Glutamatergic neuron (in vitro differentiated cells): ENCODE measurements at regions not wholly inside any gene's neighbourhood (a gene's known extent, or its start where the extent isn't known, plus 50 kb on each side); places are given as distances from the start of the nearest gene placed in this dataset.

Source experiments
- DNase-seq: peaks from one replicate; pipeline ENCODE4 v3.0.0; 2022
- H3K27ac Mint-ChIP-seq: one replicate; pipeline ENCODE4 v1.8.0; 2020; ENCODE audit warnings: mild to moderate bottlenecking, mixed read lengths, inconsistent platforms; ENCODE audit not compliant: unreplicated experiment
- H3K27me3 Mint-ChIP-seq: one replicate; pipeline ENCODE4 v1.8.0; 2020; ENCODE audit warnings: mild to moderate bottlenecking, moderate library complexity, mixed read lengths, inconsistent platforms; ENCODE audit not compliant: unreplicated experiment
- H3K36me3 Mint-ChIP-seq: one replicate; pipeline ENCODE4 v1.8.0; 2020; ENCODE audit warnings: mild to moderate bottlenecking, mixed read lengths, inconsistent platforms; ENCODE audit not compliant: unreplicated experiment
- H3K4me1 Mint-ChIP-seq: one replicate; pipeline ENCODE4 v1.8.0; 2020; ENCODE audit warnings: mild to moderate bottlenecking, low read depth, mixed read lengths, inconsistent platforms; ENCODE audit not compliant: unreplicated experiment
- H3K4me3 Mint-ChIP-seq: one replicate; pipeline ENCODE4 v1.8.0; 2020; ENCODE audit warnings: mild to moderate bottlenecking, mixed read lengths, inconsistent platforms; ENCODE audit not compliant: unreplicated experiment
- H3K9me3 Mint-ChIP-seq: one replicate; pipeline ENCODE4 v1.8.0; 2020; ENCODE audit warnings: mild to moderate bottlenecking, moderate library complexity, mixed read lengths, inconsistent platforms; ENCODE audit not compliant: unreplicated experiment
- TF ChIP-seq, protein P1 (sequence below): fragments of 200-600 bp; sonication (generic); IDR thresholded peaks from one replicate; pipeline ENCODE4 v1.5.0; 2021; ENCODE audit not compliant: partially characterized antibody, unreplicated experiment

DNA sequence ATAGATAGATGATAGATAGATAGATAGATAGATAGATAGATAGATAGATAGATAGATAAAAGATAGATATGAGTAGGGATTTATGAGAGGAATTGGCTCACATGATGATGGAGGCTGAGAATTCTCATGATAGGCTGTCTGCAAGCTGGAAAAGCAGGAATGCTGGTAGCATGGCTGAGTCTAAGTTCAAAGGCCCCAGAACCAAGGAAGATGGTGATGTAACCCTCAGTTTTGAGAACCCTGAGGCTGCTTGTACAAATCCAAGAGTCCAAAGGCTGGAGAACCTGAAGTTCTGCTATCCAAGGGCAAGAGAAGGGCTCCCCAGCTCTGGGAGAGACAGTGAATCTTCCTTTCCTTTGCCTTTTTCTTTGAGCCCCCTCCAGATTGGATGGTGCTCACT, 210.8 kb downstream of the RFPL4B start:
- Mint-ChIP-seq H3K36me3 (no peaks in the 10 kb centered on the region), H3K4me3 (no peak overlapping the region), H3K27ac (no peak overlapping the region), H3K9me3 (no peaks in the 10 kb centered on the region), H3K4me1 (no peaks in the 10 kb centered on the region), H3K27me3 (no peaks in the 10 kb centered on the region)
- DNase-seq: no peak
- TF ChIP-seq, protein P1, sequence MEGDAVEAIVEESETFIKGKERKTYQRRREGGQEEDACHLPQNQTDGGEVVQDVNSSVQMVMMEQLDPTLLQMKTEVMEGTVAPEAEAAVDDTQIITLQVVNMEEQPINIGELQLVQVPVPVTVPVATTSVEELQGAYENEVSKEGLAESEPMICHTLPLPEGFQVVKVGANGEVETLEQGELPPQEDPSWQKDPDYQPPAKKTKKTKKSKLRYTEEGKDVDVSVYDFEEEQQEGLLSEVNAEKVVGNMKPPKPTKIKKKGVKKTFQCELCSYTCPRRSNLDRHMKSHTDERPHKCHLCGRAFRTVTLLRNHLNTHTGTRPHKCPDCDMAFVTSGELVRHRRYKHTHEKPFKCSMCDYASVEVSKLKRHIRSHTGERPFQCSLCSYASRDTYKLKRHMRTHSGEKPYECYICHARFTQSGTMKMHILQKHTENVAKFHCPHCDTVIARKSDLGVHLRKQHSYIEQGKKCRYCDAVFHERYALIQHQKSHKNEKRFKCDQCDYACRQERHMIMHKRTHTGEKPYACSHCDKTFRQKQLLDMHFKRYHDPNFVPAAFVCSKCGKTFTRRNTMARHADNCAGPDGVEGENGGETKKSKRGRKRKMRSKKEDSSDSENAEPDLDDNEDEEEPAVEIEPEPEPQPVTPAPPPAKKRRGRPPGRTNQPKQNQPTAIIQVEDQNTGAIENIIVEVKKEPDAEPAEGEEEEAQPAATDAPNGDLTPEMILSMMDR: no peak

GRCh38 chr6:112560651-112561050, 213.5 kb downstream of the RFPL4B start:
- H3K9me3 Mint-ChIP-seq: no peaks in the 10 kb centered on the region
- H3K27ac Mint-ChIP-seq: no peak overlapping the region
- TF ChIP-seq, protein P1: no peak
- no peak for DNase-seq
- H3K4me1 Mint-ChIP-seq: no peaks in the 10 kb centered on the region
- H3K36me3 Mint-ChIP-seq: no peaks in the 10 kb centered on the region
- H3K27me3 Mint-ChIP-seq: no peaks in the 10 kb centered on the region
- no peak overlapping the region for H3K4me3 Mint-ChIP-seq

DNA sequence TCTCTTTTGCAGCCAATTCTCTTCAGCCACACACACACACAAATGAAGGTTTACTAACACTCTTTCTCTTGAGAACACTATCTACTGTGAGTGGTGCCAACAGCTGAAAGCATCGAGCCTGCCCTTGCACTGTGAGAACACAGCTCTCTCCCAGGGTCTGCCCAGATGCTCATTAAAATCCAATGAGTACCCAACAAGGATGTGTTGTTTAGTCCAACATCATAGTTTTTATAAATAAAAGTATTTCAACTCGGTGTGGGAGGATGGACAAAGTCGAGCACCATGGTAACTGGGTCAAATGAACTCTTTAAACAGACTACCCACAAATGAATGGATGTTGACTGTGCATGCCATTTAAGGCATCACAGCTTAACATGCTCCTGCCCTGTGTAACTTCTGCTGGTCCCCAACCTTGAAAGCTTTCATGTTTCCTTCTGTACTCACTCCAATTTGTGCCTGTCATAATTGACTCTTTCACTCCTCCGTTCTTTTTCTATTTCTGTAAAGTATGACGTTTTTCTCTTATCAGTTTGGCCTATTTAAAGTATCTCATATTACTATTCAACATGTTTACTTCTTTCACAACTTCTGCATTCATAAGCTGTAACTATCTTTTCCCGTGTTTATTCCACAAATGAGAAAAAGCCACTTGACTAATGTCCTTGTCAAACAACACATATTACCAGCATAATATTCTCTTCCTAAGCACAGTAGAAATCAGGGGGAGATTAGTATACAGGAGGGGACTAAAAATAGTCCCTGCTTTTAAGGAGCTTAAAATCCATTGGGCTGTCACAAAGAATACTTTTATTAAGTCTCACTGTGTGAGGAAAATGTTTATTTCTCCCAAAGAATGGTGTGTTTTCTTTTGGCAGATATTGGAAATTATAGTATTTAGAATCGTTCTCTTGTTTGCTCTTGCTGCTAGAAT, 215.4 kb downstream of the RFPL4B start:
- H3K4me3 Mint-ChIP-seq: no peak overlapping the region
- DNase-seq: no peak
- no peaks in the 10 kb centered on the region for H3K9me3 Mint-ChIP-seq
- H3K4me1 Mint-ChIP-seq: no peaks in the 10 kb centered on the region
- no peak overlapping the region for H3K27ac Mint-ChIP-seq
- H3K36me3 Mint-ChIP-seq: no peaks in the 10 kb centered on the region
- TF ChIP-seq, protein P1: no peak
- H3K27me3 Mint-ChIP-seq: no peaks in the 10 kb centered on the region

DNA sequence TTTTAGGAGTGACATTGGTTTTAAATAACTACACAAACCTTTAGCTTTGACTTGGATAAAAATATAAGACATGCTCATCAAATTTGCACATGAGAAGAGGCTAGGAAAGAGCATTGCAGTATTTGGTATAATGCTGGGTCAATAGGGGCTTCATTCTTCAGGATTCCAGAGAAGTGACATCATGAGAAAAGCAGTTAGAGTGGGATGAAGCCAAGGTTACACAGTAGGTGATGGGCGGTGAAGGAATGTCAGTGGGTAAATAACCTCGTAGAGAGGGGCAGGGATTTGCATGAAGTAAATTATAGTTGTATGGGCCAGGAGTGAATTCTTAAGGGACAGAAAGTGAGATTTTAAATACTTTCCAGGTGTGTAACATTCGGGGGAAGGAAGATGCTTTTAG, 216.2 kb downstream of the RFPL4B start:
- H3K36me3 Mint-ChIP-seq: no peaks in the 10 kb centered on the region
- H3K4me1 Mint-ChIP-seq: no peaks in the 10 kb centered on the region
- TF ChIP-seq, protein P1: no peak
- DNase-seq: no peak
- H3K9me3 Mint-ChIP-seq: no peaks in the 10 kb centered on the region
- H3K27ac Mint-ChIP-seq: no peak overlapping the region
- no peaks in the 10 kb centered on the region for H3K27me3 Mint-ChIP-seq
- no peak overlapping the region for H3K4me3 Mint-ChIP-seq

DNA sequence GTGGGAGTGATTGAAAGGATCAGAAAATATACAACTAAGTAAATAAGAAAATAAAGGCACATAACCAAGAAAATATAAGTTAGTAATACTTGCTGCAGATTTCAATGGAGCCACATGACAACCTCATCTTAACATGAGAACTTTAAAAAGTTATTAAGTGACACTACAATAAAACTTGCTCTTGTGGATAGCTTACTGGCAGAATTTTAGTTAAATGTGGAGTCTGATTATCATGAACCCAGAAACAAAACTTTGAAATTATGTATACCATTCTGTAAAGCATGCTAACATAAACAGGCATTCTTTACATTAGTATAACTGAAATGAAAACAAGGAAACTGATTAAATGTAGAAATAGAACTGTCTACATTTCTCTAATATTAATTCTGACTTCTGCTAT, 220.9 kb downstream of the RFPL4B start:
- no peak for DNase-seq
- Mint-ChIP-seq H3K9me3 (no peaks in the 10 kb centered on the region), H3K27me3 (no peaks in the 10 kb centered on the region), H3K36me3 (no peaks in the 10 kb centered on the region), H3K4me1 (no peaks in the 10 kb centered on the region), H3K27ac (no peak overlapping the region), H3K4me3 (no peak overlapping the region)
- TF ChIP-seq, protein P1: no peak
